Spleen (tissue), 11 donors: ENCODE measurements at regions not wholly inside any gene's neighbourhood (a gene's known extent, or its start where the extent isn't known, plus 50 kb on each side); places are given as distances from the start of the nearest gene placed in this dataset.

Experiments used
- DNase-seq: peaks from one replicate; pipeline ENCODE4 v3.0.0-alpha.2; 2020
- H3K27ac ChIP-seq, 8 donors: fragments of 200-600 bp; sonication (generic) in 7 of 8; 1 replicate in 4 of 8; 2 replicates in 4 of 8; pipeline versions ENCODE4 v1.5.0 to v1.8.0; 2016 to 2021; ENCODE audit warnings: inconsistent platforms in 4 of 8, mild to moderate bottlenecking in 4 of 8, moderate library complexity in 1 of 8
- H3K27me3 ChIP-seq, 7 donors: fragments of 200-600 bp; sonication (generic) in 6 of 7; replicated peaks in 1 of 7; 1 replicate in 4 of 7; 2 replicates in 3 of 7; pipeline versions ENCODE4 v1.5.0 to v1.8.0; 2016 to 2021; ENCODE audit warnings: inconsistent platforms in 3 of 7, mild to moderate bottlenecking in 1 of 7
- H3K36me3 ChIP-seq, 6 donors: fragments of 200-600 bp; sonication (generic) in 5 of 6; 1 replicate in 4 of 6; 2 replicates in 2 of 6; pipeline versions ENCODE4 v1.5.0 to v1.8.0; 2016 to 2021; ENCODE audit warnings: inconsistent platforms in 2 of 6
- H3K4me1 ChIP-seq, 6 donors: fragments of 200-600 bp; sonication (generic) in 5 of 6; 1 replicate in 3 of 6; 2 replicates in 3 of 6; pipeline versions ENCODE4 v1.5.0 to v1.8.0; 2016 to 2021; ENCODE audit warnings: inconsistent platforms in 3 of 6
- H3K4me3 ChIP-seq, 8 donors: fragments of 200-600 bp; sonication (generic) in 7 of 8; 1 replicate in 4 of 8; 2 replicates in 4 of 8; pipeline versions ENCODE4 v1.5.0 to v1.8.0; 2016 to 2021; ENCODE audit warnings: inconsistent platforms in 4 of 8, mild to moderate bottlenecking in 4 of 8, moderate library complexity in 2 of 8
- H3K9me3 ChIP-seq, 8 donors: fragments of 200-600 bp; sonication (generic) in 7 of 8; 1 replicate in 4 of 8; 2 replicates in 4 of 8; pipeline versions ENCODE4 v1.5.0 to v1.8.0; 2016 to 2021; ENCODE audit warnings: inconsistent platforms in 4 of 8
- POLR2A ChIP-seq, 3 donors: fragments of 450-650 bp; IDR thresholded peaks; one replicate each; pipeline ENCODE4 v1.5.1; 2017; ENCODE audit warnings: antibody characterized with exemption in 3 of 3, mild to moderate bottlenecking in 1 of 3
- POLR2AphosphoS5 ChIP-seq, 3 donors: sonication (generic); formaldehyde crosslinking; IDR thresholded peaks; one replicate each; pipeline ENCODE4 v1.5.1; 2017; ENCODE audit warnings: antibody characterized with exemption in 3 of 3
- WGBS, 5 donors: extraction: QIAGEN DNeasy Blood & Tissue Kit in 3 of 5; methylation state at CpG; one replicate each; pipeline versions ENCODE4 v1.1.5 to v1.1.7; 2013 to 2018; 5-methylcytosine and 5-hydroxymethylcytosine counted together
- intact Hi-C: fragments of 100-400 bp; cut with DNase I; formaldehyde crosslinking; loops from one replicate; pipeline ENCODE4 v1.15.0; 2023; ENCODE audit warnings: low total_unique reads
- TF ChIP-seq, protein P1 (sequence below), 11 experiments: fragments of 200-600 bp in 7 of 11; fragments of 450-650 bp in 4 of 11; sonication (generic) in 4 of 11; IDR thresholded peaks in 8 of 11; conservative IDR thresholded peaks in 3 of 11; 1 replicate in 7 of 11; 2 replicates in 4 of 11; pipeline versions ENCODE4 v1.4.0 to v1.8.0; 2016 to 2021; ENCODE audit warnings: antibody characterized with exemption in 11 of 11, inconsistent platforms in 4 of 11, mild to moderate bottlenecking in 1 of 11
- donor health status: healthy with polysubstance abuse.
- donor health status: DM: no; HTN: no; CAD: no; lungs with moderate emphysema.
- donor health status: DM: no; HTN: no; CAD: no.
- donor health status: Bipolar disorder and iron deficiency.
- donor health status: healthy.
- donor health status: DM: no; HTN: no; CAD: no.
- donor health status: DM: yes; HTN: yes; CAD: no.

DNA sequence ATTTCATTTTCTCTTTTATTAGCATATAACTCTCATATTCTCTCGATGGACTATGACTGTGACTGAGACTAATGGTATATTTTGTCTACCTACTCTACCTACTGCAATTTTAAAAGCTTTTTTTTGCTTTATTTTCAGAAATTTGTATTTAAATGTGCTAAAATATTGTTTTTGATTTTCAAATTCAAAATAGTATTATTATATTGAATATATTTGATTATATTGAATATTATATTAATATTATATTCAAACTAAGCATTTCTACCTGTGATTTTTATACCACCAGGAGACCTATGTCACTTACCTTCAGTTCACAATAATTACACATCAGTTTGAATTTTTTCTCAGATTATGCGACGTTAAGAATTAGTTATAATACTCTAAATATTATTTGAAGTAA is 700.5 kb upstream of the RGMB start:
- no peaks in the 10 kb centered on the region for H3K9me3 ChIP-seq
- no peak overlapping the region for H3K4me3 ChIP-seq
- intact Hi-C loops = no loop called here
- no peaks in the 10 kb centered on the region for H3K4me1 ChIP-seq
- H3K27me3 ChIP-seq = no peaks in the 10 kb centered on the region
- no peak overlapping the region for H3K27ac ChIP-seq
- TF ChIP-seq POLR2AphosphoS5 (IDR thresholded peaks at IDR 0.05) = no peak
- TF ChIP-seq POLR2A (IDR thresholded peaks at IDR 0.05) = no peak
- TF ChIP-seq, protein P1, sequence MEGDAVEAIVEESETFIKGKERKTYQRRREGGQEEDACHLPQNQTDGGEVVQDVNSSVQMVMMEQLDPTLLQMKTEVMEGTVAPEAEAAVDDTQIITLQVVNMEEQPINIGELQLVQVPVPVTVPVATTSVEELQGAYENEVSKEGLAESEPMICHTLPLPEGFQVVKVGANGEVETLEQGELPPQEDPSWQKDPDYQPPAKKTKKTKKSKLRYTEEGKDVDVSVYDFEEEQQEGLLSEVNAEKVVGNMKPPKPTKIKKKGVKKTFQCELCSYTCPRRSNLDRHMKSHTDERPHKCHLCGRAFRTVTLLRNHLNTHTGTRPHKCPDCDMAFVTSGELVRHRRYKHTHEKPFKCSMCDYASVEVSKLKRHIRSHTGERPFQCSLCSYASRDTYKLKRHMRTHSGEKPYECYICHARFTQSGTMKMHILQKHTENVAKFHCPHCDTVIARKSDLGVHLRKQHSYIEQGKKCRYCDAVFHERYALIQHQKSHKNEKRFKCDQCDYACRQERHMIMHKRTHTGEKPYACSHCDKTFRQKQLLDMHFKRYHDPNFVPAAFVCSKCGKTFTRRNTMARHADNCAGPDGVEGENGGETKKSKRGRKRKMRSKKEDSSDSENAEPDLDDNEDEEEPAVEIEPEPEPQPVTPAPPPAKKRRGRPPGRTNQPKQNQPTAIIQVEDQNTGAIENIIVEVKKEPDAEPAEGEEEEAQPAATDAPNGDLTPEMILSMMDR (IDR thresholded peaks at IDR 0.05 in 8 of 11, conservative IDR thresholded peaks at IDR 0.05 in 3 of 11) = no peak
- DNase-seq = no peak
- no peaks in the 10 kb centered on the region for H3K36me3 ChIP-seq
- WGBS, 5 donors = 82 to 89% (median 87%) methylated on average over 3 of the region's 3 CpGs

DNA sequence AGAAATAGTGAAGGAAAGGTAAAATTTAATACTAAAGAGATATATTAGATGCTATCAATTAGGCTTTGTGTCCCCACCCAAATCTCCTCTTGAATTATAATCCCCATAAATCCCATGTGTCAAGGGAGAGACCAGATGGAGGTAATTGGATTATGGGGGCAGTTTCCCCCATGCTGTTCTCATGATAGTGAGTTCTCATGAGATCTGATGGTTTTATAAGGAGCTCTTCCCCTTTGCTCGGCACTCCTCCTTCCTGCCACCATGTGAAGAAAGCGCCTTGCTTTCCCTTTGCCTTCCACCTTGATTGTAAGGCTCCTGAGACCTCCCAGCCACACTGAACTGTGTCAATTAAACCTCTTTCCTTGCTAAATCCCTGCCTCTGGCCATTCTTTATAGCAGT is 697.0 kb upstream of the RGMB start:
- Histone ChIP-seq H3K4me1 (no peaks in the 10 kb centered on the region), H3K4me3 (no peak overlapping the region), H3K27ac (no peak overlapping the region), H3K9me3 (no peaks in the 10 kb centered on the region), H3K27me3 (no peaks in the 10 kb centered on the region), H3K36me3 (no peaks in the 10 kb centered on the region)
- intact Hi-C loops = no loop called here
- WGBS, 5 donors = 42 to 80% (median 74%) methylated on average over 2 of the region's 2 CpGs
- TF ChIP-seq POLR2AphosphoS5 (IDR thresholded peaks at IDR 0.05) = no peak
- no peak for TF ChIP-seq POLR2A (IDR thresholded peaks at IDR 0.05)
- TF ChIP-seq, protein P1 (IDR thresholded peaks at IDR 0.05 in 8 of 11, conservative IDR thresholded peaks at IDR 0.05 in 3 of 11) = no peak
- no peak for DNase-seq

DNA sequence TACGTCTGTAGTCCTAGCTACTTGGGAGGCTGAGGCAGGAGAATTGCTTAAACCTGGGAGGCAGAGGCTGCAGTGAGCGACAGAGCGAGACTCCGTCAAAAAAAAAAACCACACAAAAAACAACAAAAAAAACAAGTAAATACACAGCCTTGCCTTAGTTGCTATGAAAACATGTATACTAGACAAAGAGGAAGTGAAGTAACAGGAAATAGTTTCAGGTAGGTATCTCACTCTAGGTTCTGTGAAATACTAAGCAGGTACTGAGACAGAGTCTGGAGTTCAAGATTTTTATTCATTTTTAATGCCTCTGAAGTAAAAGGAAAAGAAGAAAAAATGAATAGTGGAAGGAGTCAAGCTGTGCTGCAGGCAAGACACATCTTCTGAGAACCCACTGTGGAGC is 687.9 kb upstream of the RGMB start:
- TF ChIP-seq, protein P1 (IDR thresholded peaks at IDR 0.05 in 8 of 11, conservative IDR thresholded peaks at IDR 0.05 in 3 of 11) = no peak
- TF ChIP-seq POLR2AphosphoS5 (IDR thresholded peaks at IDR 0.05) (no peak), POLR2A (IDR thresholded peaks at IDR 0.05) (no peak)
- no peaks in the 10 kb centered on the region for H3K36me3 ChIP-seq
- intact Hi-C loops = no loop called here
- H3K9me3 ChIP-seq = no peaks in the 10 kb centered on the region
- no peak overlapping the region for H3K4me3 ChIP-seq
- 94 to 99% (median 97%) methylated on average over 4 of the region's 4 CpGs for WGBS, 5 donors
- H3K27me3 ChIP-seq = no peaks in the 10 kb centered on the region
- no peaks in the 10 kb centered on the region for H3K4me1 ChIP-seq
- H3K27ac ChIP-seq = no peak overlapping the region
- no peak for DNase-seq

DNA sequence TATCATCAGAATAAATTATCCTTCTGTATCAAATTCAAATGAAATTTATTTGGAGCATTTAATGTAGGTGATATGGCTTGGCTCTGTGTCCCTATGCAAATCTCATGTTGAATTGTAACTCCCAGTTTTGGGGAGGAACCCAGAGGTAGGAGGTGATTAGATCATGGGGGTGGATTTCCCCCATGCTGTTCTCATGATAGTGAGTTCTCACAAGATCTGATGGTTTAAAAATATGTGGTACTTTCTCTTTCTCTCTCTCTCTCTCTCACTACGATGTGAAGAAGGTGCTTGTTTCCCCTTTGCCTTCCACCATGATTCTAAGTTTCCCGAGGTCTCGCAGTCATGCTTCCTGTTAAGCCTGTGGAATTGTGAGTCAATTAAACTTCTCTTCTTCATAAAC is 678.4 kb upstream of the RGMB start:
- H3K36me3 ChIP-seq = no peaks in the 10 kb centered on the region
- no peaks in the 10 kb centered on the region for H3K9me3 ChIP-seq
- no peaks in the 10 kb centered on the region for H3K27me3 ChIP-seq
- WGBS, 5 donors = 40 to 72% (median 58%) methylated on average over 3 of the region's 3 CpGs
- DNase-seq = no peak
- no peaks in the 10 kb centered on the region for H3K4me1 ChIP-seq
- no peak overlapping the region for H3K4me3 ChIP-seq
- TF ChIP-seq, protein P1 (IDR thresholded peaks at IDR 0.05 in 8 of 11, conservative IDR thresholded peaks at IDR 0.05 in 3 of 11) = no peak
- TF ChIP-seq POLR2A (IDR thresholded peaks at IDR 0.05) (no peak), POLR2AphosphoS5 (IDR thresholded peaks at IDR 0.05) (no peak)
- no peak overlapping the region for H3K27ac ChIP-seq
- intact Hi-C loops = no loop called here
